Stomach (tissue), 4 donors: ENCODE measurements at regions not wholly inside any gene's neighbourhood (a gene's known extent, or its start where the extent isn't known, plus 50 kb on each side); places are given as distances from the start of the nearest gene placed in this dataset.

Experiments used
- EP300 ChIP-seq: sonication (generic); formaldehyde crosslinking; IDR thresholded peaks from one replicate; pipeline ENCODE4 v1.6.1; 2017; ENCODE audit warnings: antibody characterized with exemption
- TF ChIP-seq, protein P1 (sequence below), 7 experiments: fragments of 450-650 bp in 4 of 7; fragments of 200-600 bp in 3 of 7; sonication (generic) in 3 of 7; IDR thresholded peaks; one replicate each; pipeline ENCODE4 v1.5.1; 2016 to 2019; ENCODE audit warnings: antibody characterized with exemption in 7 of 7, control low read depth in 2 of 7, mild to moderate bottlenecking in 1 of 7

DNA sequence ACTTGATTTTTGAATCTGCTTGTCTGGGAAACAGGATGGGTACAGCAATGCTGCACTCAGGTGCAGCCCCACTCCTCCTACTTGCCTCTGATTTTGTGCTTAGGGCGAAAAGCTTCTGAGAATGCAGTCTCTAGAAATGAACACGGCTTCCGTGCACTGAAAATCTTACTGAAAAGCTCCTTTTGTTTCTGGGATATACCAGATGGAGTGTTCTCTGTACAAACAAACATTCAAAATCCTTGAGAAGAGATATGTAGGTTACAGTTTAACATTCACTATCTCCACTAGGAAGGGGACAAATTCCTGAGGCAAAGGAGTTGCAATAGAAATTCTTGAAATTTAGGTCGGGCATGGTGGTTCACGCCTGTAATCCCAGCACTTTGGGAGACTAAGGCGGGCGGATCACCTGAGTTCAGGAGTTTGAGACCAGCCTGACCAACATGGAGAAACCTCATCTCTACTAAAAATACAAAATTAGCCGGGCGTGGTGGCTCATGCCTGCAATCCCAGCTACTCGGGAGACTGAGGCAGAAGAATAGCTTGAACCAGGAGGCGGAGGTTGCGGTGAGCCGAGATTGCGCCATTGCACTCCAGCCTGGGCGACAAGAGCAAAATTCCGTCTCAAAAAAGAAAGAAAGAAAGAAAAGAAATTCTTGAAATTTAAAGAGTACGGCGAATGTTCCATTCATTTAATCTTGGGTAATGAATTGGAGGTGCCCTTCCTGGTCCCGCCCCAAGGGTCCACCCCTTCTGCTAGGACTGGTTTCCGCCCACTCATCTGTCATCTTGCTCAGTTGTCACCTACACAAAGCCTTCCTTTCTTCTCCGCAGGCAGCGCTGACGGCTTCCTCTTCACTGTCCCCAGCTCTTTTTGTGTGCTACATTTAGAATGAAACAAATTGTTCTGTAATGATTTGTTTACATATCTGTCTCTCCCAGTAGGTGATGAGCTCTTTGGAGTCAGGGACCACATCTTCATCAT is 92.4 kb downstream of the SOCS6 start:
- TF ChIP-seq, protein P1, sequence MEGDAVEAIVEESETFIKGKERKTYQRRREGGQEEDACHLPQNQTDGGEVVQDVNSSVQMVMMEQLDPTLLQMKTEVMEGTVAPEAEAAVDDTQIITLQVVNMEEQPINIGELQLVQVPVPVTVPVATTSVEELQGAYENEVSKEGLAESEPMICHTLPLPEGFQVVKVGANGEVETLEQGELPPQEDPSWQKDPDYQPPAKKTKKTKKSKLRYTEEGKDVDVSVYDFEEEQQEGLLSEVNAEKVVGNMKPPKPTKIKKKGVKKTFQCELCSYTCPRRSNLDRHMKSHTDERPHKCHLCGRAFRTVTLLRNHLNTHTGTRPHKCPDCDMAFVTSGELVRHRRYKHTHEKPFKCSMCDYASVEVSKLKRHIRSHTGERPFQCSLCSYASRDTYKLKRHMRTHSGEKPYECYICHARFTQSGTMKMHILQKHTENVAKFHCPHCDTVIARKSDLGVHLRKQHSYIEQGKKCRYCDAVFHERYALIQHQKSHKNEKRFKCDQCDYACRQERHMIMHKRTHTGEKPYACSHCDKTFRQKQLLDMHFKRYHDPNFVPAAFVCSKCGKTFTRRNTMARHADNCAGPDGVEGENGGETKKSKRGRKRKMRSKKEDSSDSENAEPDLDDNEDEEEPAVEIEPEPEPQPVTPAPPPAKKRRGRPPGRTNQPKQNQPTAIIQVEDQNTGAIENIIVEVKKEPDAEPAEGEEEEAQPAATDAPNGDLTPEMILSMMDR (IDR thresholded peaks at IDR 0.05), result no peak
- no peak for TF ChIP-seq EP300
